Mesothelial cell of epicardium (in vitro differentiated cells): ENCODE measurements at regions not wholly inside any gene's neighbourhood (a gene's known extent, or its start where the extent isn't known, plus 50 kb on each side); places are given as distances from the start of the nearest gene placed in this dataset.

Experiments used
- DNase-seq, 2 experiments: peaks; one replicate each; pipeline ENCODE4 v3.0.0; 2021; ENCODE audit warnings: low spot score in 2 of 2; ENCODE audit not compliant: unreplicated experiment in 2 of 2
- H3K27ac Mint-ChIP-seq: 2 replicates; pipeline ENCODE4 v1.8.0; 2021; ENCODE audit warnings: mixed read lengths
- H3K27me3 Mint-ChIP-seq: 2 replicates; pipeline ENCODE4 v1.8.0; 2021; ENCODE audit warnings: low read depth, mixed read lengths
- H3K36me3 Mint-ChIP-seq: 2 replicates; pipeline ENCODE4 v1.8.0; 2021; ENCODE audit warnings: mixed read lengths
- H3K4me1 Mint-ChIP-seq: 2 replicates; pipeline ENCODE4 v1.8.0; 2021; ENCODE audit warnings: mixed read lengths
- H3K4me3 Mint-ChIP-seq: 2 replicates; pipeline ENCODE4 v1.8.0; 2021; ENCODE audit warnings: mild to moderate bottlenecking, moderate library complexity, mixed read lengths
- H3K9me3 Mint-ChIP-seq: 2 replicates; pipeline ENCODE4 v1.8.0; 2021; ENCODE audit warnings: mixed read lengths
- TF ChIP-seq, protein P1 (sequence below): fragments of 200-600 bp; sonication (generic); IDR thresholded peaks from one replicate; pipeline ENCODE4 v1.5.0; 2021; ENCODE audit warnings: antibody characterized with exemption; ENCODE audit not compliant: unreplicated experiment

DNA sequence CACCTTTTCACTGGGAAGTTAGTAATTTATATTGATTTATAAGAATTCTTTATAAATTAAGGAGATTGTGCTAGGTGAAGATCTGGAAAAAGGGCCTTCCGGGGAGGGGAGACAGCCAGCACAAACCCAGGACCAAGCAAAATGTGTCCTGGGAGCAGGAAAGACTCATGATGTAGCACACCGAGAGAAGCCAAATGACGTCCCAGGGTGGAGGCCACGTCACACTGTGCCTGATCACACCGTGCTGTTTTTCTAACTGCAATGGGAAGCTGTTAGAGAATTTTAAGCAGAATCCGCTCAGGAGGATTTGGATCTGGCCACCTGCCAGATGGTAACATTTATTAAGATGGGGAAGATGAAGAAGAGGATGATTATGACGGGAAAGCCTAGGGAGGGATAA is 72.7 kb upstream of the AKAP12 start:
- Mint-ChIP-seq H3K4me1 (peaks cover 8% of the 10 kb centered on the region), H3K9me3 (peaks cover 17% of the 10 kb centered on the region), H3K4me3 (no peak overlapping the region), H3K27ac (no peak overlapping the region), H3K36me3 (no peaks in the 10 kb centered on the region), H3K27me3 (no peaks in the 10 kb centered on the region)
- TF ChIP-seq, protein P1, sequence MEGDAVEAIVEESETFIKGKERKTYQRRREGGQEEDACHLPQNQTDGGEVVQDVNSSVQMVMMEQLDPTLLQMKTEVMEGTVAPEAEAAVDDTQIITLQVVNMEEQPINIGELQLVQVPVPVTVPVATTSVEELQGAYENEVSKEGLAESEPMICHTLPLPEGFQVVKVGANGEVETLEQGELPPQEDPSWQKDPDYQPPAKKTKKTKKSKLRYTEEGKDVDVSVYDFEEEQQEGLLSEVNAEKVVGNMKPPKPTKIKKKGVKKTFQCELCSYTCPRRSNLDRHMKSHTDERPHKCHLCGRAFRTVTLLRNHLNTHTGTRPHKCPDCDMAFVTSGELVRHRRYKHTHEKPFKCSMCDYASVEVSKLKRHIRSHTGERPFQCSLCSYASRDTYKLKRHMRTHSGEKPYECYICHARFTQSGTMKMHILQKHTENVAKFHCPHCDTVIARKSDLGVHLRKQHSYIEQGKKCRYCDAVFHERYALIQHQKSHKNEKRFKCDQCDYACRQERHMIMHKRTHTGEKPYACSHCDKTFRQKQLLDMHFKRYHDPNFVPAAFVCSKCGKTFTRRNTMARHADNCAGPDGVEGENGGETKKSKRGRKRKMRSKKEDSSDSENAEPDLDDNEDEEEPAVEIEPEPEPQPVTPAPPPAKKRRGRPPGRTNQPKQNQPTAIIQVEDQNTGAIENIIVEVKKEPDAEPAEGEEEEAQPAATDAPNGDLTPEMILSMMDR, result no peak
- DNase-seq, result no peak

DNA sequence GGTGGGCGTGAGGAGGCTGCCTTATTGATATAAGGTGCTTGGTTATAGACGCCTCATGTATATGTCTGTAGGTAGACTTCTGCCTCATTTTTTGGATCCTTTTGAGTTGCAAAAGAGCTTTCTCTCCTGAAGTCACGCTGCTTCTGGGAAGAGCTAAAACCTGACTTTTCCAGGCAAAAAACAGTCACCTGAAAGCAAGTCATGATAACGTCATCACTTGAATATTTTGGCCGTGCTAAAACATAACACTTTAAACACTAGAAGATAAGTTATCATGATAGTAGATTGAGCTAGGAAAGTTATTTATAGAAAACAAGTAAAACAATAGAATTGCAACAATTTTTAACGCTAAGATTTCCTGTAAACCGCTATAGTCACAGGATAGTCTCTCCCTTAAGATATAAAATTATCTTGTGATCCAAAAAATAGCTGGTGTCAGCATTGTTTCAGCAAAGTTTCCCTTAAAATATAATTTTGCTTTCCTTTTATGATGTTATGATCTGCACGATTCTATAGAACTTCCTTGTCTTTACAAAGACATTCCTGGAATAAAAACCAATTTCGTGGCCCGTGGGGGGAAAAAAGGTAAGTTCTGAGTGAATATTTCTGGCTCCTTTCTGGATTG is 69.0 kb upstream of the AKAP12 start:
- Mint-ChIP-seq H3K4me1 (peaks cover 8% of the 10 kb centered on the region), H3K27me3 (no peaks in the 10 kb centered on the region), H3K27ac (no peak overlapping the region), H3K9me3 (peaks cover 17% of the 10 kb centered on the region), H3K36me3 (no peaks in the 10 kb centered on the region), H3K4me3 (no peak overlapping the region)
- DNase-seq, result no peak
- TF ChIP-seq, protein P1, result no peak

DNA sequence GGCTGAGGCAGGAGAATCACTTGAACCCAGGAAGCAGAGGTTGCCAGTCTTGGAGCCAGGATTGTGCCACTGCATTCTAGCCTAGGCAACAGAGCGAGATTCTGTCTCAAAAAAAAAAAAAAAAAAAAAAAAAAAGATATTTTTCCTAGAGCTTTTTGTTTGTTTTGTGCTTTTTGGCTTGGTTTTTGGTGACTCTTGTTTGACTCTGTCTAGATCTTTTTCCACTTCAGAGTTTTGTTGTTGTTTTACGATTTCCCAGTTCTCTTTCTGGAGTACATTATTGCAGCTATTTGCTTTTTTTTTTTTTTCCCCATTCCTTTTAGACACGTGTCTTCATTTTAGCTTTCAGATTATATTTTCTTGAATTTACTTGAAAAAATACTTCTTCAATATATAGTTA is 67.0 kb upstream of the AKAP12 start:
- Mint-ChIP-seq H3K36me3 (no peaks in the 10 kb centered on the region), H3K4me3 (no peak overlapping the region), H3K27me3 (no peaks in the 10 kb centered on the region)

DNA sequence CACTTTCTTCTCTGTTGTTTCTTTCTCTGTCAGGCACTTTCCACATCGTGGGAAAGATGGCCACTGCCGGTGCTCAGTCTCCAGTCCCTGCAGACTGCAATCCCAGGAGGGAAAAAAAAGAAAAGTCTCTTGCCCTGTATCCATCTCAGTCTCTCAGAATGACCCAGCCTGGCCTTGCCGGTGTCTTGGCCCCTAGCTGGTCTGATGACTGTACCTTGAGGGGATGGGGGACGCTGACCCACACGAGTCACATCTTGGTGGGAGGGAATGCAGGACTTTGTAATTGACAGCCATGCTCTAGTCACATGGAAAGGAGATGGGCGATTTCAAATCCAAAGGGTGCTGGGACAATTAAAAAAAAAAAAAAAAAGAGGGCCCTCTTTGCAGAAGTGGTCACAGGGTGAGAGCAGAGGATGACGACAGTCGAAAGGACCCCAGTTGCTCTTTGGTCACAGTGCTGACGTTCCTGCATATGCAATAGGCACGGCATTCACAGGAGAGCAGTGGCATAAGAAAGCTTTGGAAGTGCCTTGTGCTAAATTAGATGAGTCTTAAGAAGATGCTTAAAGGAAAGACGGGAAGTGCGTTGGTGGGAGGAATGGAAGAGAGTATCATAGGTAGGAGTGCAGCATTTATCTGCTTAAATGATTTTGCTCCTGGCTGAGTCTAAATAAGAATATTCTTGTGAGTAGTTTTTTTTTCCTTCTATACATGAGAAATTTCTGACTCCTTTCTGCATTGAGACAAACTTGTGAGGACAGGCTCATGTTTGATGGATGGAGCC is 63.9 kb upstream of the AKAP12 start:
- Mint-ChIP-seq H3K4me3 (no peak overlapping the region), H3K4me1 (peaks cover 22% of the 10 kb centered on the region), H3K9me3 (no peaks in the 10 kb centered on the region), H3K27me3 (no peaks in the 10 kb centered on the region), H3K36me3 (no peaks in the 10 kb centered on the region), H3K27ac (peak overlapping the region; percentile 27)
- no peak for DNase-seq
- TF ChIP-seq, protein P1, result no peak

More for the DNA sequence above, 67.0 kb upstream of the AKAP12 start:
- Mint-ChIP-seq H3K9me3 (peaks cover 13% of the 10 kb centered on the region), H3K27ac (no peak overlapping the region), H3K4me1 (peaks cover 8% of the 10 kb centered on the region)
- TF ChIP-seq, protein P1, result no peak
- DNase-seq, result no peak

DNA sequence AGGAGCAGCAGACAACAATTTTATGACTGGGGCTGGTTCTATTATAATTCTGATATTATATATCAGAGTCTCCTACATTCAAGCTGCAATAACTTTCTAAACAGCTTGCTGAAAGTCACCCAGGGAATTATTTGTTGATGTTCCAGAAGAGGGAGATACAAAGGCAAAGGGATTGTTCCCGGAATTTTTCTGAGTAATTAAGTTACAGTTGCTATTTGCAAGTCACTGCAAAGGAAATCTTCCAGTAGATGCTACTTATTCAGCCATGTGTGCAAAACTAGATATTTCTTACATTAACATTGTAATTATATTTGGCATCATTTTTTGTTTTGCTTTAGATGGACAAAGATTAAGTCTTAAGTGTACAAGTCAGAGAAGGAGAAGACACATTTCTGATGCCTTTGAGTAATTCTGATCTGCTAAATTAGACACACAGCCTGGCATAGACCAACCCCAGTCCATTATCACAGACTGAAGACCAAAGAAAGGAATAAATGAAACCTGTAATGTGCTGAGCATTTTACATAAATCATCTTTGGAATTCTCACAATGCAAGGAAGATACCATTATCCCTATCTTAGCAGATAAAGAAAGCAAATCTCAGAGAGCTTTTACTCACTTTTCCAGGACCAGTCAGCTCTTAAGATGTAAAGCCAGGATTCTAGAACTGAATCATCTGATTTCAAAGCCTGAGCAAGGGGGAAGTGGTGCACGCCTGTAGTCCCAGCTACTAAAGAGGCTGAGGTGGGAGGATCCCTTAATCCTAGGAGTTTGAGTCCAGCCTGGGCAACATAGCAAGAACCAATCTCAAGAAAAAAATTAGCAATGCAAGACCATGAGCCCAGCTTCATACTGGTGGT is 62.6 kb upstream of the AKAP12 start:
- H3K9me3 Mint-ChIP-seq, result no peaks in the 10 kb centered on the region
- TF ChIP-seq, protein P1, result no peak
- H3K4me1 Mint-ChIP-seq, result peaks cover 30% of the 10 kb centered on the region
- no peak for DNase-seq
- H3K4me3 Mint-ChIP-seq, result no peak overlapping the region
- H3K27ac Mint-ChIP-seq, result peak overlapping the region; percentile 77
- no peaks in the 10 kb centered on the region for H3K36me3 Mint-ChIP-seq
- no peaks in the 10 kb centered on the region for H3K27me3 Mint-ChIP-seq
